GDM1 (cell line): ENCODE measurements at regions not wholly inside any gene's neighbourhood (a gene's known extent, or its start where the extent isn't known, plus 50 kb on each side); places are given as distances from the start of the nearest gene placed in this dataset.

Experiments
- DNase-seq: peaks from one replicate; lab custom pipeline; 2025; lab: John Stamatoyannopoulos, UW

- DNase-seq, result no peak
These were observed 62.2 kb upstream of the B3GAT1 start for GRCh38 chr11:134474070-134474860.

DNA sequence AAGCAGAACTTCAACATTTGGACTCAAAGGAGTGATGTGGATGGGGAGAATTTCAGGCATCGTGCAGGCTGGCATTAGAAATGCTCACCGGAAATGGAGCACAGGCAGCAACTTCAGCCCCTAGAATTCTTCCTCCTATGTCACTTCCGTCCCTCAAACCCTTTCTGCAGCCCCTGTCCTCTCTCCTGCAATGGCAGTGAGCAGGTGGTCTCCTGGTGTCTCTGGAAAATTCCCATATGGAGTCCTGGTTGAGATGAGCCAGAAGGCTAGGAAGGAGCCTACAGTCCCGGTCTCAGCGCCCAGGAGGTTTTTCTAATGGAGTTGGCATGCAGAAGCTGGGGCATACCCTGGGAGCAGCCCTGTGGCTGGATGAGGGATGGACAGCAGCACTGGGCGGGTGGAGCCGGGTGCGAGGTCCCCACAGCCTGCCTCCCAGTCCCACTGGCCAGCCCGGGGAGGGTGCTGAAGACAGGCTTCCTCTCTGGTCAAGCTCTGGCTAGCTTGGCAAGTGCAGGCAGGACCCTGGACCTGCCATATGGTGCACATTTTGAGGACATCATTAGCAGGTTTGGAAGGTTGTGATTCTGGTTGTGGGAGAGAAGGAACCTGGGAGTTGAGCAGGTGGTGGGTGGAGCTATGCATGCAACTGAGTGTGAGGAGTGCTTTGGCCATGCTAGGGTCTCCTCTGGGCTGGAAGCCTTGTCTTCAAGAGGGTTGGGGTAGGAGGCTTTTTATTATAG lies 59.8 kb upstream of the B3GAT1 start:
- DNase-seq, result no peak

- no peak for DNase-seq
These were observed 59.2 kb upstream of the B3GAT1 start for GRCh38 chr11:134471087-134471715.

DNA sequence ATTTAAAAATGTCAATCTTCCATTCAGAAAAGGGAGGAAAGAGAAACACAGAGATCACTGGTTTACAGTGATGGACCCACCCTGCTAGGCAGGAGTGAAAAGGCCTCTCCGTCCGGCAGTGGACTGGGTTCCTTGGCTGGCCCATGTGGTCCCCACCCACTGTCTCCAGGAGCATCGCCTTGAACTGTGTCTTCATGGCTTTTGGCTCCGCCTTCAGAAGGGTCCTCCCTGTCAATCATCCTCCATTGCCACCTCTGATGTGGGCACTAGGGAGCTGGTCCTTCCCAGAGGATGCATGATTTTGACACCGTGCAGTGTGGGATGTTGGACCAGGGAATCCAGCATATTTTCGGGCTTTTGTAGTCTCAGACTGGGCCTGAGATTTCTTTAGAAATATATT lies 58.2 kb upstream of the B3GAT1 start:
- no peak for DNase-seq

DNA sequence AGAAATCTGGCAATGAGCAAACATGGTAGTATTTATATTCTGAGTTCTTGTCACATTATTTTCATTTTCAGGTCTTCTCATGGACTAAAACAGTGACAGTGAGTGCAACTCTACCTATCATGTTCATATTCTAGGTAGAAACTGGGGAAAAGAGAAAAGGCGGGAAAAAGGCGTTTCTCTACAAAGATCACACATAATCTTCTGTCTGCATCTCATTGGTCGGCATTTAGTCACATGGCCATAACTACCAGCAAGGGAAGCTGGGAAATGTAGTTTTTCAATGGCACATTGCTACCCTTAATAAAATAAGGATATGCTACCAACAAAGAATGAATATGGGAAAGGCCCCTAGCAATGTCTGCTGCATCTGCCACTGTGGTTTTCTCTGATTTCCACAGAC lies 57.6 kb upstream of the B3GAT1 start:
- DNase-seq, result no peak

GRCh38 chr11:134468796-134469195 lies 56.8 kb upstream of the B3GAT1 start:
- no peak for DNase-seq

DNA sequence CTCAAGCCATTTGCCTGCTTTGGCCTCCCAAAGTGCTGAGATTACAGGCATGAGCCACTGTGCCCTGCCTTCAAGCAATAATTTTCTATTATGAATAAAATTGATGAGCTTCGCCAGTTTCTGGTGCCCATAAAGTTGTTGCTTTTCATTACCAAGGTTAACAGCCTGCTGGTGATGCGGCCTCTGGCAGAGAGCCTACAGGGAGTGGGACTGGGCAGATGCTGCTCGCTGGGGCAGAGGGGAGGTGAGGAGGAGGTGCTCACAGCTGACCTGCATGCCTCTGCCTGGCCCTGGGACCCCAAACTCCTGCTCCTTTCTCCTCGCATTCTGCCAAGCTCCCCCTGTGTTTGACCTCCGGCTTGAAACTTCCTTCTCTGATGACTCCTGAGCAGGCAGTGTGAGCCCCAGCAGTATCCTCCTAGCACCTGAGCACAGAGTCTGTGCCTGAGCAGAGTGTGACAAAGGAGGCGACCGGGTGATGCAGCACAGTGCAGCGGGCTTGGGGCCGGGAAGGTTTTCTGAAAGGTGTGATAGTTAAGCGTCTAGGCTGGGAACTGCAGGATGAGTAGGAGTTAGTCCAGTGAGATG lies 56.1 kb upstream of the B3GAT1 start:
- no peak for DNase-seq

DNA sequence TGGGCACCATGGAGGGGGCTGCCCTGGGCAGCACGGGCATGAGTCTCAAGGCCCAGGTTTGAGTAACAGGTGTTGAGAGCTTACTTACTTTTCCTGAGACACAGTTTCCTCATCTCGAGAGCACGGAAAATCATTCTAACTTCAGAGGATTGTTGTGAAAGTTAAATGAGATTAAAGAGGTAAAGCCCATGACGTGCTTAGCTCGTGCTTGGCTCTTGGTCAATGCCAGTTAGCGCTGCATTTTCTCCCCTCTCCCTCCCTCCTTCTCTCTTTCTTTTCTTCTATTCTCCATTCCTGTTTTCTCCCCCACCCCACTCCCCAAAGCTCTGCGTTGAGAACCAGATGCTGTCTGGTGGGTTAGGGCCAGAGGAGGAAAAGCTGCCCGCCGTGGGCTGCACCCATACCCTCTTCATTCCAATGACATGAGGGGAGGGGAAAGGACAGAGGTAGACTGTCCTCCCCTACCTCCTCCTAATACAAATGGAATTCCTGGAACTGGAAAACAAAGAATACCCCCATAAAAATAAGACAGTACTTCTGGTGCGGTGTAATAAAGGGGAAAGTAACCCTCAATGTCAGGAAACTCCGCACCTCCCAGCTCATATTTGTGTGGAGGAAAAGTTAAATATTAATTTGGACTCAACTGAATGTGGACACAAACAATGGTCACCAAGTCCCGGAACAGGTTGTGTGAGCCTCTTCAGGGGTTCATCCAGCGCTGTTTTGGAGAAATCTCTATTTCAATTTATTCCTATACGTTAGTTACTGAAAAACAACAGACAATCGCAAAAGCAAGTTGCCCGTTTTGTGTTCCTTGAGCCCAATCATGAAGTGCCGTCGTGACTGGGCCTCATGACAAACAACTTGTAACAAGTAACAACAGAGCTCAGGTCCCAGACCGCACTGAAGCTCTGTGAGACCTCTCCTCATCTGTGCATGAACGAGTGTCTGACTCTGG lies 54.8 kb upstream of the B3GAT1 start:
- DNase-seq, result no peak

DNA sequence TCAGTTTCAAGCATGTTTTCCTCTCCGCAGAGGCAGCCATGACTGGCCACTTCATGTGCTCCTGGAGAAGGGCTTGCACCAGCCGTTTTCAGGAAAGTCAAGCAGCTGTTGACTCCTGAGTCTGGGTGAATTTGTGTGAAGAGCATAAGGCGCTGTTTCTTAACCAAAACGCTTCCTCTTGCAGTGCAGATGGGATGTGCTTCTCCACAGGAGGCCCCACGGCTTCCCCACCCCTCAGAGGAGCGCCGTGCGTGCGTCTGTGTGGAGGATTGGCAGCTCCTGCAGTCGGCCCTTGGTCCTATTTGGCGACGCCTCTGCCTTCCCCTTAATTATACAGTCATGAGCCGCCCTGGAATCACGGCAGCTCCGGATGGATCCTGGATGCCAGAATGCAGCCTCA lies 54.1 kb upstream of the B3GAT1 start:
- DNase-seq, result no peak

DNA sequence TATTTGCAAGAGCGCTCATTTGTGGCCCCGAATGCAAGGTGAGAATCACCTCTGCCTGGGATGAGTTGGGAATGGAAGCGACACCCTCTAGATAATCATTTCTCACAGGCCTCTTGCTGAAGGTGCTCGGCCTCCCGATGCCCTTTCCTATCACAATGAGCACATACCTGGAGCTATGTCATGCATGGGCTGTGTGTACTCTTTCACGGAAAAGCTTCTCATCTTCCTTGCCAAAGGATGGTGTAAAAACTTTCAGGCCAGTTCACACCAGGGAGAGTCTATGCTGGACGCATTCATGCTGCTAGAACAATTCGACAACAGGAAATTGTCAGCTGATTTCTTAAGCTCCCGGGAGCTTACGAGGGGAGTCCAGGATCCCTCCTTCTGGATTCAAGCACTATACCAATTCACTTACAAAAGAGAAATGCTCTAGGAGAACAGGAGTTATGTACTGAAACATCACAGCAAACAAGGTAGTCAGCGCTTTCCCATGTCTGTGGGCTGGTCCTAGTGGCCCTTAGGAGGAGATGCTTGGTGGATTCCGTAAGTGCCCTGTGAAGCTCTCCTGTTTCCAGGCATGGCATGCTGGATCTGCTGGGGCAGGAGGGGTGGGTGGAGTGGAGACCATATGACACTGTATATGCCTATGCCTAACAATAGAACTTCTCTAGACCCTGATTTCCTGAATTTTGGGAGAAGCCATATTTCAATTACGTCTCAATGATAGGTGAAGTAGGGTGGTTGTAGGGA lies 53.1 kb upstream of the B3GAT1 start:
- no peak for DNase-seq

- DNase-seq, result no peak
These were observed 52.2 kb upstream of the B3GAT1 start for GRCh38 chr11:134464196-134464595.

- no peak for DNase-seq
These were observed 51.7 kb upstream of the B3GAT1 start for GRCh38 chr11:134463716-134464115.
